KG1 (cell line): ENCODE measurements at regions not wholly inside any gene's neighbourhood (a gene's known extent, or its start where the extent isn't known, plus 50 kb on each side); places are given as distances from the start of the nearest gene placed in this dataset.
"Not testable (repeated sequence)": the region's sequence is repeated elsewhere in the genome, so short reads cannot be mapped to it uniquely, and the experiment has no call there.

Experiments used
- DNase-seq: peaks from one replicate; lab custom pipeline; 2025; lab: John Stamatoyannopoulos, UW

GRCh38 chr1:146282807-146283526 lies 54.1 kb upstream of the NOTCH2NLA start:
- DNase-seq: not testable (repeated sequence)

GRCh38 chr1:146281522-146281921 lies 52.7 kb upstream of the NOTCH2NLA start:
- DNase-seq: not testable (repeated sequence)

- DNase-seq: not testable (repeated sequence)
Observed at GRCh38 chr1:146278758-146279157, 49.9 kb upstream of the NOTCH2NLA start.
